HEK293 (cell line): ENCODE measurements at regions not wholly inside any gene's neighbourhood (a gene's known extent, or its start where the extent isn't known, plus 50 kb on each side); places are given as distances from the start of the nearest gene placed in this dataset.

Experiments
- KLF1 ChIP-seq: fragments of 450-650 bp; formaldehyde crosslinking; IDR thresholded peaks from 2 replicates; pipeline ENCODE4 v1.5.1; 2016; ENCODE audit warnings: missing biosample characterization, missing genetic modification characterization
- KLF10 ChIP-seq: fragments of 450-650 bp; IDR thresholded peaks from 2 replicates; pipeline ENCODE4 v1.5.1; 2018; ENCODE audit warnings: missing biosample characterization, mild to moderate bottlenecking, missing genetic modification characterization
- KLF16 ChIP-seq: fragments of 450-650 bp; formaldehyde crosslinking; IDR thresholded peaks from 2 replicates; pipeline ENCODE4 v1.5.1; 2017; ENCODE audit warnings: missing biosample characterization, missing genetic modification characterization
- KLF9 ChIP-seq: fragments of 450-650 bp; formaldehyde crosslinking; IDR thresholded peaks from 2 replicates; pipeline ENCODE4 v1.5.1; 2016; ENCODE audit warnings: missing biosample characterization, missing genetic modification characterization, low read depth
- MZF1 ChIP-seq: fragments of 450-650 bp; formaldehyde crosslinking; IDR thresholded peaks from 2 replicates; pipeline ENCODE4 v1.5.1; 2017; ENCODE audit warnings: missing biosample characterization, missing genetic modification characterization, borderline replicate concordance
- PRDM10 ChIP-seq: fragments of 450-650 bp; formaldehyde crosslinking; IDR thresholded peaks from 2 replicates; pipeline ENCODE4 v1.5.1; 2016; ENCODE audit warnings: missing biosample characterization, missing genetic modification characterization
- WT1 ChIP-seq: fragments of 450-650 bp; formaldehyde crosslinking; IDR thresholded peaks from 2 replicates; pipeline ENCODE4 v1.5.1; 2016; ENCODE audit warnings: missing biosample characterization, missing genetic modification characterization
- ZBTB11 ChIP-seq: fragments of 450-650 bp; formaldehyde crosslinking; conservative IDR thresholded peaks from 2 replicates; pipeline ENCODE4 v1.5.1; 2016; ENCODE audit warnings: low read depth, missing biosample characterization, missing genetic modification characterization
- ZBTB44 ChIP-seq: fragments of 450-650 bp; IDR thresholded peaks from 2 replicates; pipeline ENCODE4 v1.5.1; 2018; ENCODE audit warnings: missing biosample characterization, mild to moderate bottlenecking, missing genetic modification characterization
- ZFP37 ChIP-seq: fragments of 450-650 bp; formaldehyde crosslinking; IDR thresholded peaks from 2 replicates; pipeline ENCODE4 v1.5.1; 2016; ENCODE audit warnings: missing biosample characterization, missing genetic modification characterization
- ZFP69B ChIP-seq: fragments of 450-650 bp; formaldehyde crosslinking; IDR thresholded peaks from 2 replicates; pipeline ENCODE4 v1.5.1; 2016; ENCODE audit warnings: missing biosample characterization, missing genetic modification characterization
- ZNF146 ChIP-seq: fragments of 450-650 bp; formaldehyde crosslinking; IDR thresholded peaks from 2 replicates; pipeline ENCODE4 v1.5.1; 2016; ENCODE audit warnings: missing biosample characterization, missing genetic modification characterization
- ZNF211 ChIP-seq: fragments of 450-650 bp; formaldehyde crosslinking; IDR thresholded peaks from 2 replicates; pipeline ENCODE4 v1.5.1; 2016; ENCODE audit warnings: low read depth, missing biosample characterization, missing genetic modification characterization
- ZNF239 ChIP-seq: fragments of 450-650 bp; formaldehyde crosslinking; IDR thresholded peaks from 2 replicates; pipeline ENCODE4 v1.5.1; 2016; ENCODE audit warnings: missing biosample characterization, missing genetic modification characterization
- ZNF248 ChIP-seq: fragments of 450-650 bp; formaldehyde crosslinking; IDR thresholded peaks from 2 replicates; pipeline ENCODE4 v1.5.1; 2017; ENCODE audit warnings: missing biosample characterization, missing genetic modification characterization
- ZNF266 ChIP-seq: fragments of 450-650 bp; formaldehyde crosslinking; IDR thresholded peaks from 2 replicates; pipeline ENCODE4 v1.5.1; 2016; ENCODE audit warnings: missing biosample characterization, missing genetic modification characterization, low read depth
- ZNF274 ChIP-seq, 2 experiments: fragments of 200-500 bp in 1 of 2; fragments of 450-650 bp in 1 of 2; sonication (Bioruptor generic) in 1 of 2; formaldehyde crosslinking in 1 of 2; IDR thresholded peaks; 2 replicates each; pipeline versions ENCODE4 v1.5.1 to v1.6.1; 2014 to 2016; ENCODE audit warnings: borderline replicate concordance in 1 of 2, inconsistent platforms in 1 of 2, low read length in 1 of 2, missing biosample characterization in 1 of 2, missing genetic modification characterization in 1 of 2
- ZNF324 ChIP-seq: fragments of 450-650 bp; formaldehyde crosslinking; IDR thresholded peaks from 2 replicates; pipeline ENCODE4 v1.5.1; 2016; ENCODE audit warnings: missing biosample characterization, missing genetic modification characterization
- ZNF335 ChIP-seq: fragments of 450-650 bp; formaldehyde crosslinking; conservative IDR thresholded peaks from 2 replicates; pipeline ENCODE4 v1.5.1; 2016; ENCODE audit warnings: missing biosample characterization, missing genetic modification characterization
- ZNF366 ChIP-seq: fragments of 450-650 bp; formaldehyde crosslinking; conservative IDR thresholded peaks from 2 replicates; pipeline ENCODE4 v1.5.1; 2016; ENCODE audit warnings: missing biosample characterization, missing genetic modification characterization
- ZNF423 ChIP-seq: fragments of 450-650 bp; formaldehyde crosslinking; IDR thresholded peaks from 2 replicates; pipeline ENCODE4 v1.5.1; 2016; ENCODE audit warnings: missing biosample characterization, missing genetic modification characterization
- ZNF48 ChIP-seq: fragments of 450-650 bp; formaldehyde crosslinking; IDR thresholded peaks from 2 replicates; pipeline ENCODE4 v1.5.1; 2016; ENCODE audit warnings: missing biosample characterization, missing genetic modification characterization
- ZNF513 ChIP-seq: fragments of 450-650 bp; IDR thresholded peaks from 2 replicates; pipeline ENCODE4 v1.5.1; 2018; ENCODE audit warnings: missing biosample characterization, missing genetic modification characterization
- ZNF548 ChIP-seq: fragments of 450-650 bp; formaldehyde crosslinking; IDR thresholded peaks from 2 replicates; pipeline ENCODE4 v1.5.1; 2016; ENCODE audit warnings: missing biosample characterization, missing genetic modification characterization
- ZNF621 ChIP-seq: fragments of 450-650 bp; formaldehyde crosslinking; IDR thresholded peaks from 2 replicates; pipeline ENCODE4 v1.5.1; 2017; ENCODE audit warnings: missing biosample characterization, missing genetic modification characterization
- ZNF629 ChIP-seq: fragments of 450-650 bp; formaldehyde crosslinking; IDR thresholded peaks from 2 replicates; pipeline ENCODE4 v1.5.1; 2017; ENCODE audit warnings: missing biosample characterization, missing genetic modification characterization
- ZNF677 ChIP-seq: fragments of 450-650 bp; IDR thresholded peaks from 2 replicates; pipeline ENCODE4 v1.5.0; 2018; ENCODE audit warnings: missing biosample characterization, mild to moderate bottlenecking, missing genetic modification characterization, moderate library complexity
- ZNF76 ChIP-seq: fragments of 450-650 bp; formaldehyde crosslinking; IDR thresholded peaks from 2 replicates; pipeline ENCODE4; 2016; ENCODE audit warnings: low read depth, missing biosample characterization, missing genetic modification characterization, borderline replicate concordance
- ZNF843 ChIP-seq: fragments of 450-650 bp; formaldehyde crosslinking; IDR thresholded peaks from 2 replicates; pipeline ENCODE4 v1.5.1; 2016; ENCODE audit warnings: missing biosample characterization, missing genetic modification characterization
- ZSCAN30 ChIP-seq: fragments of 450-650 bp; IDR thresholded peaks from 2 replicates; pipeline ENCODE4 v1.5.1; 2018; ENCODE audit warnings: missing biosample characterization, mild to moderate bottlenecking, missing genetic modification characterization, moderate library complexity

- TF ChIP-seq KLF9 (tag by site-specific recombination) (no peak), KLF16 (peak; percentile 69; the same call in 1 of the 2 replicates), ZNF146 (tag by site-specific recombination) (0 out of 2 replicates have a peak, but pooled peaks have one; percentile 12), ZBTB11 (no peak), ZNF843 (peak; percentile 87), ZNF274 (IDR thresholded peaks at IDR 0.05; ENCODE audit: low read length) (no peak), ZNF274 (tag by site-specific recombination; IDR thresholded peaks at IDR 0.05; ENCODE audit: borderline replicate concordance) (no peak), ZNF248 (tag by site-specific recombination) (no peak), ZNF513 (tag by site-specific recombination) (no peak), MZF1 (tag by site-specific recombination) (no peak), ZNF76 (tag by site-specific recombination) (peak; percentile 55; the same call in 1 of the 2 replicates), PRDM10 (tag by site-specific recombination) (peak; percentile 61), KLF10 (peak; percentile 74), ZNF211 (tag by site-specific recombination) (no peak), ZNF266 (no peak), ZNF548 (tag by site-specific recombination) (no peak), WT1 (tag by site-specific recombination) (0 out of 2 replicates have a peak, but pooled peaks have one; percentile 56), ZFP69B (tag by site-specific recombination) (peak; percentile 82), ZFP37 (tag by site-specific recombination) (peak; percentile 40; the same call in 1 of the 2 replicates), ZNF677 (tag by site-specific recombination) (no peak), KLF1 (tag by site-specific recombination) (no peak), ZNF324 (tag by site-specific recombination) (peak; percentile 78), ZNF621 (no peak), ZNF239 (tag by site-specific recombination) (no peak), ZNF629 (tag by site-specific recombination) (peak; percentile 99), ZNF48 (no peak), ZNF423 (tag by site-specific recombination) (no peak), ZSCAN30 (tag by site-specific recombination) (no peak), ZNF366 (peak; percentile 91), ZBTB44 (tag by site-specific recombination) (0 out of 2 replicates have a peak, but pooled peaks have one; percentile 5), ZNF335 (tag by site-specific recombination) (peak; percentile 86)
Measured at GRCh38 chr6:154613137-154613676, 102.7 kb upstream of the CNKSR3 start (continued).
